Progenitor cell of endocrine pancreas (in vitro differentiated cells): ENCODE measurements at regions not wholly inside any gene's neighbourhood (a gene's known extent, or its start where the extent isn't known, plus 50 kb on each side); places are given as distances from the start of the nearest gene placed in this dataset.

Experiments
- DNase-seq: peaks from one replicate; pipeline ENCODE4 v3.0.0; 2021; ENCODE audit warnings: low spot score; ENCODE audit not compliant: unreplicated experiment
- H3K27ac Mint-ChIP-seq: 2 replicates; pipeline ENCODE4 v1.8.0; 2021; ENCODE audit warnings: mild to moderate bottlenecking, moderate library complexity, mixed read lengths
- H3K27me3 Mint-ChIP-seq: 2 replicates; pipeline ENCODE4 v1.8.0; 2021; ENCODE audit warnings: mixed read lengths
- H3K36me3 Mint-ChIP-seq: 2 replicates; pipeline ENCODE4 v1.8.0; 2022; ENCODE audit warnings: mixed read lengths; ENCODE audit not compliant: insufficient read depth
- H3K4me1 Mint-ChIP-seq: 2 replicates; pipeline ENCODE4 v1.8.0; 2021; ENCODE audit warnings: low read depth, mixed read lengths
- H3K4me3 Mint-ChIP-seq: 2 replicates; pipeline ENCODE4 v1.8.0; 2021; ENCODE audit warnings: low read depth, mild to moderate bottlenecking, moderate library complexity, mixed read lengths
- H3K9me3 Mint-ChIP-seq: 2 replicates; pipeline ENCODE4 v1.8.0; 2021; ENCODE audit warnings: low read depth, mixed read lengths
- TF ChIP-seq, protein P1 (sequence below): fragments of 200-600 bp; sonication (generic); IDR thresholded peaks from one replicate; pipeline ENCODE4 v1.5.0; 2021; ENCODE audit warnings: antibody characterized with exemption, mild to moderate bottlenecking; ENCODE audit not compliant: unreplicated experiment

- Mint-ChIP-seq H3K4me3 (no peak overlapping the region), H3K27me3 (peaks cover 34% of the 10 kb centered on the region), H3K36me3 (no peaks in the 10 kb centered on the region), H3K4me1 (no peaks in the 10 kb centered on the region), H3K27ac (no peak overlapping the region), H3K9me3 (no peaks in the 10 kb centered on the region)
- TF ChIP-seq, protein P1, sequence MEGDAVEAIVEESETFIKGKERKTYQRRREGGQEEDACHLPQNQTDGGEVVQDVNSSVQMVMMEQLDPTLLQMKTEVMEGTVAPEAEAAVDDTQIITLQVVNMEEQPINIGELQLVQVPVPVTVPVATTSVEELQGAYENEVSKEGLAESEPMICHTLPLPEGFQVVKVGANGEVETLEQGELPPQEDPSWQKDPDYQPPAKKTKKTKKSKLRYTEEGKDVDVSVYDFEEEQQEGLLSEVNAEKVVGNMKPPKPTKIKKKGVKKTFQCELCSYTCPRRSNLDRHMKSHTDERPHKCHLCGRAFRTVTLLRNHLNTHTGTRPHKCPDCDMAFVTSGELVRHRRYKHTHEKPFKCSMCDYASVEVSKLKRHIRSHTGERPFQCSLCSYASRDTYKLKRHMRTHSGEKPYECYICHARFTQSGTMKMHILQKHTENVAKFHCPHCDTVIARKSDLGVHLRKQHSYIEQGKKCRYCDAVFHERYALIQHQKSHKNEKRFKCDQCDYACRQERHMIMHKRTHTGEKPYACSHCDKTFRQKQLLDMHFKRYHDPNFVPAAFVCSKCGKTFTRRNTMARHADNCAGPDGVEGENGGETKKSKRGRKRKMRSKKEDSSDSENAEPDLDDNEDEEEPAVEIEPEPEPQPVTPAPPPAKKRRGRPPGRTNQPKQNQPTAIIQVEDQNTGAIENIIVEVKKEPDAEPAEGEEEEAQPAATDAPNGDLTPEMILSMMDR, result no peak
- no peak for DNase-seq
These were observed 178.2 kb downstream of the SALL1 start for GRCh38 chr16:50972876-50973275.

DNA sequence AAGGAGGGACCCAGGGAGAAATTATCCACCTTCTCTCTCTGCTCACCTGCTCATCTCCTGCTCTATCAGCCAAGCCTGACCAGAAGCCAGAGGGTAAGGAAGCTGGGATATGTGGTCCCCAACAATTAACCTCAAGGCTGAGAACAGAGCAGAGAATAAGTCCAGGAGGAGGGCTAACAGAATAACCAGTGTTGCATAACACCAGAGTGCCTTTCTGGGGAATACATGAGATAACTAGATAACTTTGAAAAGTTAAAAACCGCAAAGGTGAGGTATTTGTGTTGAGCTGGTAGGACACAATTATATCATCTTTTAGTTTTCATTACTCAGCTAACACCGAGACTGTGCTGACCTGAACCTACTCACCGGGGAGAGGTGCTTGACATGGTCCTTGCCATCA, 180.8 kb downstream of the SALL1 start:
- no peak overlapping the region for H3K27ac Mint-ChIP-seq
- no peaks in the 10 kb centered on the region for H3K4me1 Mint-ChIP-seq

DNA sequence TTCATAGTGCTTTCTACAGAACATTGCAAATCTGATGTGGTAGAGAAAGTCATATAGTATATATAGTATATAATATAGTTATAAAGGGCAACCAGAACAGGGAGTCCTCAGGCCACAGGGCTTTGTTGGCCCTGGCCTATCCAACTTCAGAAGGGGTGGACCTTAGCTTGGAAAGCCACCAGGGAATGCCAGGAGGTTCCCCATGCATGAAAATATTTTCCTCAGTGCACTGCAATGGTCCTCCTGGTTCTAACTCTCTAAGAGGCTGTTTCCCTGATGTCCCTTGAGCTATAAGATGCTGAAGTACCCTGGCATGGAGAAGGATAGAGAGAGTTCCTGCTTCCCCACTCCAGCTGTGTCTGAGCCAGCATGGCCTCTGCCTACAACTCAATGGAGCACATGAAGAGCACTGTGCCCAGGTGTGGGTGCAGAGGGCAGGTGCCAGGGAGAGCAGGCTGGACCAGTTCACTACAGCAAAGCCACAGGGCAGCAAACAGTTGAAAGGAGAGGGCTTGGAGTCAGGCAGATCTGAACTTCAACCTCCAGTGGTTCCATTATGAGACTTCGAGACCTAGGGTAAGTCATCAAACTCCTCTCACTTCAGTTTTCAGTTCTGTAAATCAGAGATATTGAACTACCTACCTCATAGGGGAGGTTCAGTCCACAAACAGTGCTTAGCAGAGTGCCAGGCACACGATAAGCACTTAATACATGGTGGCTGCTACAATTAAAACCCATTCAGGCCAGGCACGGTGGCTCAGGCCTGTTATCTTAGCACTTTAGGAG, 183.1 kb downstream of the SALL1 start:
- H3K4me1 Mint-ChIP-seq, result no peaks in the 10 kb centered on the region

More for the DNA sequence above, 180.8 kb downstream of the SALL1 start:
- no peak for DNase-seq
- Mint-ChIP-seq H3K9me3 (no peaks in the 10 kb centered on the region), H3K27me3 (peaks cover 30% of the 10 kb centered on the region), H3K4me3 (no peak overlapping the region), H3K36me3 (no peaks in the 10 kb centered on the region)
- TF ChIP-seq, protein P1, result no peak

DNA sequence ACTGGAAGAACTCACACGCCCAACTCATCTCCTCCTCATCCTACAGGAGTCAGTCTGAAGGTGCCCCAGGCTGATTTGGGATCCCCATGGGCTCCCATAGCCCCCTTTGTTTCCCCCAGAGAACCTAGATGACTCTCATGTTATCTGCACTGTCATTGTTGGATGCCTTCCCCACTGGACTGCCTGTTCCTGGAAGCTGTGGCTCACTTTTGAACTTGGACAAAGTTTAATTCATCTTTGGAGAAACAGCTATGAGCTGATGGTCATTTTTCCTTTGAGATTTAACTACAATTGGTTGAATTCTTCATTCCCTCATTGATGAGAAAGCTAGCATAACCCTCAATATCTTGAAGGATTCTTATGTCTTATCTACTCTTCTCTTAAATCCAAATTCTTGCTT, 186.6 kb downstream of the SALL1 start:
- H3K27me3 Mint-ChIP-seq, result peaks cover 9% of the 10 kb centered on the region
- TF ChIP-seq, protein P1, result no peak
- H3K27ac Mint-ChIP-seq, result no peak overlapping the region
- H3K4me1 Mint-ChIP-seq, result no peaks in the 10 kb centered on the region
- no peaks in the 10 kb centered on the region for H3K36me3 Mint-ChIP-seq
- DNase-seq, result no peak
- no peak overlapping the region for H3K4me3 Mint-ChIP-seq
- H3K9me3 Mint-ChIP-seq, result no peaks in the 10 kb centered on the region

More for the DNA sequence above, 183.1 kb downstream of the SALL1 start:
- Mint-ChIP-seq H3K4me3 (no peak overlapping the region), H3K27me3 (peaks cover 17% of the 10 kb centered on the region), H3K36me3 (no peaks in the 10 kb centered on the region), H3K27ac (no peak overlapping the region), H3K9me3 (no peaks in the 10 kb centered on the region)
- TF ChIP-seq, protein P1, result no peak
- no peak for DNase-seq

GRCh38 chr16:50961952-50962351, 189.1 kb downstream of the SALL1 start:
- no peak for DNase-seq
- no peak overlapping the region for H3K4me3 Mint-ChIP-seq
- H3K27ac Mint-ChIP-seq, result no peak overlapping the region
- H3K36me3 Mint-ChIP-seq, result no peaks in the 10 kb centered on the region
- no peaks in the 10 kb centered on the region for H3K9me3 Mint-ChIP-seq
- TF ChIP-seq, protein P1, result no peak
- peaks cover 5% of the 10 kb centered on the region for H3K4me1 Mint-ChIP-seq
- H3K27me3 Mint-ChIP-seq, result peaks cover 9% of the 10 kb centered on the region
